NCI-H1105 treated with DMSO at 0.1 percent for 48 hours (cell line): ENCODE measurements at regions not wholly inside any gene's neighbourhood (a gene's known extent, or its start where the extent isn't known, plus 50 kb on each side); places are given as distances from the start of the nearest gene placed in this dataset.
"Not testable (repeated sequence)": the region's sequence is repeated elsewhere in the genome, so short reads cannot be mapped to it uniquely, and the experiment has no call there.

Experiments used
- DNase-seq: peaks from one replicate; lab custom pipeline; 2025; lab: John Stamatoyannopoulos, UW

DNA sequence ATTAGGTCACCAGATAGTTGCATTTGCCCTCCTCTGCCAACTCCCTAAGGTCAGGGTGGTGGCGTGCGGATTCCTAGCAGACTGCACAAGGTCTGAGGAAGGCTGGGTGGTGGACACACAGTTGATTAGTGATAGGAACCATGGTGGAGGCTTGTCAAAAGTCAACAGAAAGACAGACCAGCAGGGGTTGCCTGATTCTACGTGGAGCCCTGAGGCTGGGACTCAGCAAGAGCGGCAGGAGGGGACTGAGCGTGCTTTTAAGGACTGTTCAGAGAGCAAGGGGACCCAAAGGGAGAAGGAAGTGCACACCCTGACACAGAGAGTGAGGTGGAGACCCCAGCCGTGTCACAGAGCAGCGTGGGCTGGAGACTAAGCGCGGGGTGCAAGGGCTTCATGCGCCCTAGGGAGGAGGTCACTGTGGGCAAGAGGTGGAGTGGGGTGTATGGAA is 513.2 kb downstream of the RNF144A start:
- DNase-seq: no peak

DNA sequence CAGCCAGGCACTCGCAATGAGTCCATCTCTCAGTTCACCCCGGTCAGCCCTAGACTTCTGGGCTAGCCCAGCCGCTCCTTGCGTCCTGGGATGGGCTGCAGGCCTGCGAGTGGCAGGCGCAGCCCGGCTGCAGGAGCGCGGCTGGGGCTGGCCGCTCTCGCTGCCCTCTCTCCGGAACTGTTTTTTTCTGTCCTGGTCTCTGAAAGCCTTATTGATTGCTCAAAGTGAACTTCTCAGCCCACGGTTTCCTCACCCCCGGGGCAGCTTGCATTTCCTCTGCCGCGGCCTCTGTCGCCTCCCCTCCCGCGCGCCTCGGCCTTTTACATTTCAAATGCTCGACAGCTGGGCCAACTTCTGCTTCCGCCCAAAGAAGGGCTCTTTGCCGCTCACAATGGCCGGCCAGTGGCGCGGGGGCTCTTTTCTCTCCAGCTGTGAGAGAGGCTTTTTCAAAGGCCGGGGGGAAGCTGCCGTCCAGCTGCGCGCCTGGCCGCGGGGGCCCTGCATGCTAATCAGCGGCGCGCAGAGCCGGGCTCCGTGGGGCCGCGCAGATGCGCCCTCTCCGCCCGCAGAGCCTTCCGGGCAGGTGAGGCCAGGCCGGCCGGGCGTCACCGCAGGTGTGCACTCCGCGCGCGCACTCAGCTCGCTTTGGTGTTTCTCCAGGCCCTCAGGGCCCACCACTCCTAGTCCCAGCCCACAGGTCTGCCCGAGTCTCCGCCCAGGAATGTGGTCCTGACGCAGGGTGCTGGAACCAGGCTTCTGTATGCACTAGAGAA is 513.8 kb downstream of the RNF144A start:
- DNase-seq: no peak

DNA sequence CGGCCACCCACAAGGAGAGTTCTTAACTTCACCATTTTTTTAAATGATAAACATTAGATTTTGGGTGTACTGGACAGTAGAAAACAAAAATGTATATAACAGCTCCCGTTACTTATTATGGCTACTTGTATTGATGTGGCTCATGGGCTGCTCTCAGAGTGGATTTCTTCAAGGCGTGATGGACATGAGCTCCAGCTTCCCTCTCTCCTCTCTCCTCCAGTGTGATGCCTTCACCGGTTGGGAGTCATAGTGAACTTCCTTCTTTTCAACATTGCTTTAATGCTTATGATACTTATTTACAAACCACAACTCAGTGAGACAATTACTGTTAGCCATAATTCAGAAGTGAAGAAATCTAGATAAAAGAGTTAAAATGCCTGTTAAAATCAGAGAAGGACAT is 515.2 kb downstream of the RNF144A start:
- no peak for DNase-seq

DNA sequence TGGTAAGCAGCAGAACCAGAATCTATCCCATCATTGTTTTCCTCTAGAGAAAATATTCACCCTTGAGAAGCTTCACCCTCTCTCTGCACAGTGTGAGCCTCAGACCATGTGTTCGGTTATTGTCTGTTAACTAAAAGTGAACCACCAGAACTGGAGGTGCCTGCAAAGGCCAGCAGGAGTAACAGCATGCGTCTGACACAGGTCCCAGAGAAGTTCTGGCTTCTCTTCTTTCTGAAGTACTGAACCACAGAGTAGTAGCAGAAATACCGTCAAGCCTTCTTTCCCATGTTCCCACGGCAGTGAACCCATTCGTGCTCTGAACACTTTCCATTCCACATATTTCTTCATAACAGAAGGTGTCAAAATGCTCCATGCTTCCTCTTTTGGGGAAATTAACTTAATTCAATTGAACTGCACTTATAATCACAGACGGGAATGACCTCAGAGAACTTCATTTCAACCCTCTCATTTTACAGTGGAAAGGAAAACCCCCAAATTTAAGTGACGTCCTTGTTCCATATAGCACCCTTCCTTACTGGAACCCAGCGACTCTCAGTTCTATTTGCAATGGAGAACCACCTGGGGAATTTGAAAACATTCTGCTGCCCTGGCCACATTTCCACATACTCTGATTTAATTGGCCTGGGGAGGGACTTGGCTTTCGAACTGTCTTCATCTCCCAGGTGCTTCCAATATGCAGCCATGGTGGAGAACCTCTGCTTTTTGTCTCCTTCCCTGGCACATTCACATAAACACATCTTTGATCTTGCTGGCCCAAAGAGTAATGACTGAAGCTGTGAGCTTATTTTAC is 519.1 kb downstream of the RNF144A start:
- DNase-seq: no peak

DNA sequence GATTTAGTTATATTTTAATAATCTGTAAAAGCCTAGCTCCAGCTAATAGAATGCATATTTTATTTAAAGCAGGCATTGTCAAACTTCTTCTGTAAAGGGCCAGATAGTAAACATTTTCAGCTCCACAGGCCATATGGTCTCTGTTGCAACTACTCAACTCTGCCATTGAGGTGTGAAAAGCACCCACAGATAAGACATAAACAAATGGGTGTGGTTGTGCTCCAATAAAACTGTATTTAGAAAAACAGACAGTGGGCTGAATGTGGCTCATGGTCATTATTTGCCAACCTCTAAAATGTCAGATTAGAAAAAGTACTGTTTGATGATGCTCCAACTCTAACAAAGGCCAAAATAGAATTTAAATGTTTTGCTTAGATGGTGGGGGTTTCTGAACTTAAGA is 519.9 kb downstream of the RNF144A start:
- no peak for DNase-seq

DNA sequence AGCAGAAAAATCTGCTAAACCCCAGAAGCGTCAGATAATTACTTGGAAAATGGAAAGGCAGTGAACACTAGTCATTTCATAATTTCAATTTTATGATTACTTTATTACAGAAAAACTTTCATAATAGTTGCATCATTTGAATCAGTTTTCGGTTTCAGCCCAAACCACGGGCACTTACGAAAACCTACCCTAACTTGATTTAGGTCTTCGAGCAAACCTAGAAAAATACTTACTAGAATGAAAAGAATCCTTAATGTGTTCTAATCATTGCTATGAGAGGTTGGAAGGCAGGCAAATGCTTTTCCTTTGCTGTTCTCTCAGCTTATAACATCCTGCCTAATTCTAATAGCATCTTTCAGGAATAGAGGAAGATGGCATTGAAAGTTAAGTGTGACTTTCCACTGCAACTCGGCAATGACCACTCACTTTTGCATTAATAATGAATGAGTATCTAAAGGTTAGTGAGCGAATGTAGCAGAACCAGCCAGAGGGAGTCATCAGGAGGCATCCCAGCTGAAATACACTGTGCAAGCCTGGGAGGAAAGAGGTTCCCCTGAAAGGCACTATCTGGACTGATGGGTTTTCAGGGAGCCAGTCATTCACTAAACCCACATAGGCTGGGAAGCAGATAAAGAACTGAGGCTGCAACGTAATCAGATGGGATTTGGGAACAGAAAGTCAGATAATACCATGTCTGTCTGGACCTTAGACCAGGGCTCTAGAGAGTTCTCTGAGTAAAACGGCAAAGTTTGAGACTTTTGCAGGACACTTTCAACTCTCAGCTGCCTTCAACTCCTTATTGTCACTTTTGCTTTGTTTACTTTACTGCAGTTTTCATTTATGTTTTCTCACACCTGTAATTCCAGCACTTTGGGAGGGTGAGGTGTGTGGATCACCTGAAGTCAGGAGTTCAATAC is 520.8 kb downstream of the RNF144A start:
- no peak for DNase-seq

DNA sequence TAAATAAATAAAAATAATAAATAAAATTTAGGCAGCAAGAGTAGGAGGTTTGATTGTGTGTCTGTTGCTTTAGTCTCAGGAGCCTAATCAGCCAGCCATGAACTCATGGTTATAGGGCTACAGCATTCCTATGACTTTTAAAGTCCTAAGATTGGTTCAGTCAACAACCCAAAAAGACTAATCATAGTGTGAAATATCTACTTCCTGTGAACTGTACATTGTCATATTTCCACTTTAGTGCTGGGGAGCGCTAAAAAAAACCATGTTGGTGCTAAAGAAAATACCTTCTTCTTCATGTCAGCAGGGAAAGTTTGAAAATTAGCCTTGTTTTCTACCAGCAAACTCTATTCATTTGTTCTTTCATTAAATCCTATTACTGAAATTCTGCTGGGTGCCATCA is 521.6 kb downstream of the RNF144A start:
- no peak for DNase-seq

DNA sequence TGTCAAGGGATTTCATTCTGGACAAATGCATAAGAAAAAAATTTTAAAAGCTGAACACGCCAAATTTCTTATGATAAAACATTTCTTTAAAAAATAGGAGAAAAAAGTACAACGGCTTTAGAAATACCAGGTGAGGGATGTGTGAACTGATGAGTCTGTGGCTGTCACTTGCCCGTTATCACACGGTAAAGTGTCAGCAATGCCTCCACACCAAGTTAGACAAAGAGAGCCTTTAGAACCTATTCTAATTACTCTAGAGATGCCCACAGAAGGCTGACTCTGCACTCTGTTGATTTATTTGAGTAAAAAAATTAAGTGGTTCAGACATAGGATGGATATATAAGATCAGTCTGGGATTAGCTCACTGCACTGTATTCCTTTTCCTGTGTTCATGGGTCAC is 523.8 kb downstream of the RNF144A start:
- no peak for DNase-seq

DNA sequence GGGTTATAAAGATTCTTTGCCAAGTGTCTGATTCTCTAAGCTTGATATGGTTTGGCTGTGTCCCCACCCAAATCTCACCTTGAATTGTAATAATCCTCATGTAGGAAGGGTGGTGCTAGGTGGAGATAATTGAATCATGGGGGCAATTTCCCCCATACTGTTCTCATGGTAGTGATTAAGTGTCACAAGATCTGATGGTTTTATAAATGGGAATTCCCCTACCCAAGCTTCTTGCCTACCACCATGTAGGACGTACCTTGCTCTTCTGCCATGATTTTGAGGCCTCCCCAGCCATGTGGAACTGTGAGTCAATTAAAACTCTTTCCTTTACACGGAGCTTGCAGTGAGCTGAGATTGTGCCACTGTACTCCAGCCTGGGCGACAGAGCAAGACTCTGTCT is 524.6 kb downstream of the RNF144A start:
- DNase-seq: not testable (repeated sequence)

DNA sequence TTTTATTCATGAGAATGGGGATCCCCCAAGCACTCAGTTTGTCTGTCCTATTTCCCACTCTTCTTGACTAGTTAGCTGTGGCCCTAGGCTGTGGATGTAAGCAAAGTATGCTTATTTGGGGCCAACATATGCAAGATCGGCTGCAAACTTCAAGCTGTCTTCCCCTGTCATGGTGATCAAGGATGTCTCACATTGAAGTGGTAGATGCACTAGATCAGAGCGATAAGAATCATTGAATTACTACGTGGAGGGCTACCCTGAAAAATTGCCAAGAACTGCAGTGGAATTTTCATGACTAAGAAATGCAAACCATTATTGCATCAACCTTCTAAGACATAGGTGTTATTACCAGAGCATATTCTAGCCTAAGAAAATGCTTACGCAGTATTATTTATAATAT is 527.4 kb downstream of the RNF144A start:
- DNase-seq: no peak

DNA sequence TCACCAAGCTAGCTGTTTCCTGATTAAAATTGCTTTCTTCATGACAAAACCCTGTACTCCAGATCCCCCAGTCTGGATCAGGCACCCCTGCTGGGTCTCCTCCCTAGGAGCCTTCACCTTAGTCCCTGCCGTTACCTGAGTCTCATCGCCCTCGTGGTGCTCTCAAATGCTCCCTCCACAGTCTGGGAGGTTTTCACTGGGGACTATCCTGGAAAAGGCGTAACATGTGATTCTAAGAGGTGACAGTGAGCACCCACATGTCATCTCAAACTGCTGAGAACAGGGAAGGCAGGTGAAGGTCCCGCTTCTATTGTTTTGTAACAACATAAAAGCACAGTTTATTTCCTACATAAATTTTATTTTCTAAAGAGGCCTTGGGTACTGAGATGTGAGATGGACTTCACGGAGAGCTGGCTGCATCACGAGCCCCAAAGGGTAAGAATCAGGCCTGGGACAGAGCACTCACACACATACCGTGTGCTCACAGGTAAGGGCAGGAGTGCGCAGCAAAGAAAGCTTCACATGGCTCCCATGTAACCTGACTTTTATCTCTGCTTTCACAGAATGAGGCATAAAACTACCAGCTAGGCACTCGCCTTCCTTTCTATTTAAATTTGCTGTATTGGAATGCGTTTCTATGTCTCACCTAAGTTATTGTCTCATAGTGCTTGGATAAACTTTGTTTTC is 531.5 kb downstream of the RNF144A start:
- no peak for DNase-seq

DNA sequence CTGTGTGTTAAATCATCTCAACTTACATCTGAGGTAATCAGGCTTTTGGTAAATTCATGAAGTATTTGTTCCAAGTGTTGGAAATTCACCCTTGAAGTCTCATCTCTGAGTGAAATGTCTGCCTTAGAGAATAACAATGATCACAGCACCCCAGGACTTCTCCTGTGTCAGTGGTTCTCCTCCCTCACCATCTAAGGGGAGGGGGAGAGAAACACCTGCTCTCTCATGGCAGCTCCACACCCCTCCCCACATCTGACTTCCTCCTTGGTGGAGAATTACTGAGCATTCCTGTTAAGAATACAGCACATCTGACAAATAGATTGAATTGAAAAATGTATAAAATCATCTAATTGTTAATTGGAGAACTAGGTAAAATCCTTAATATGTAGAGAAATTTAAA is 532.1 kb downstream of the RNF144A start:
- DNase-seq: no peak

DNA sequence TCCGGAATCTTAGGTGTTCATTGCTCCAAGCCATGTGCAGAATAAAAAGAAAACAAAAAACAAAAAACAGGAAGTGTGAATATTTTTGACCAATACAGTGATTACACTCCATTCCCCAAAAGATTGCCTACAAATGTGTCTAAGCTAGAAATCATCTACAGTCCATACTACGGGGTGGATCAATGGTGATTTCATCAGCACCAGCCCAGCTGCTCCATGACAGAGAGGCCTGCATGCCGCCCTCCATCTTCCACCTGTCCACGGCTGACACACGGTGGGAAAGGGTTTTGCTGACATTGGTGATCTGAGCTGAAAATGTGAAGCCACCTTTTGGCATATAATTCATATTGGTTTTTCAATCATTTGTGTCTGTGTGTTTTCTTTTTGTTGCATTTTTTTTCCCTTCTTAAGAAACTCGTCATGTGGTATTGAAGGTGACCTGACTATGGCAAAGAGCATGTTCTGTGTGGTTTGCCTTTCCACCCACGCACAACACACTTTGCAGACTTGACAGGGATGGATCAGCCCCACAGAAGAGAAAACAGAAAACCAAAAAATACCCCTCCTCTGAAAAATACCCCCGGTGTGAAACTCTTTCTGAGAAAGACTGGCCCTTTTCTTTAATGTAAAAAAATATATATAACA is 533.1 kb downstream of the RNF144A start:
- no peak for DNase-seq

DNA sequence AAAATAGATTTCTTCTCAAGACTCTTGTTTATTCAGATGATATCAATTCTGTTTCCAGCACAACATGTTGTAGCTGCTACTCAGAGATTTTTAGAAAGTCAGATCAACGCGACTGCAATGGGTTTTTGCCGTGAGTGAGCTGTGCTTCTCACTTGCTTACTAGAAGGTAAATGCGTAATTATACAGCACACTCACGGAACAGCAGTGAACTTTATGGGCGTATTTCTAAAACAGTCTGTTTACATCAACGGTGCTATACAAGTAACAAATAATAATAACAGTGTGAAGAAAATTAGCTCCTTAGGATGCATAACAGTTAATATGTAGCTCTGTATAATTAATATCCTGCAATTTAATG is 533.6 kb downstream of the RNF144A start:
- no peak for DNase-seq

DNA sequence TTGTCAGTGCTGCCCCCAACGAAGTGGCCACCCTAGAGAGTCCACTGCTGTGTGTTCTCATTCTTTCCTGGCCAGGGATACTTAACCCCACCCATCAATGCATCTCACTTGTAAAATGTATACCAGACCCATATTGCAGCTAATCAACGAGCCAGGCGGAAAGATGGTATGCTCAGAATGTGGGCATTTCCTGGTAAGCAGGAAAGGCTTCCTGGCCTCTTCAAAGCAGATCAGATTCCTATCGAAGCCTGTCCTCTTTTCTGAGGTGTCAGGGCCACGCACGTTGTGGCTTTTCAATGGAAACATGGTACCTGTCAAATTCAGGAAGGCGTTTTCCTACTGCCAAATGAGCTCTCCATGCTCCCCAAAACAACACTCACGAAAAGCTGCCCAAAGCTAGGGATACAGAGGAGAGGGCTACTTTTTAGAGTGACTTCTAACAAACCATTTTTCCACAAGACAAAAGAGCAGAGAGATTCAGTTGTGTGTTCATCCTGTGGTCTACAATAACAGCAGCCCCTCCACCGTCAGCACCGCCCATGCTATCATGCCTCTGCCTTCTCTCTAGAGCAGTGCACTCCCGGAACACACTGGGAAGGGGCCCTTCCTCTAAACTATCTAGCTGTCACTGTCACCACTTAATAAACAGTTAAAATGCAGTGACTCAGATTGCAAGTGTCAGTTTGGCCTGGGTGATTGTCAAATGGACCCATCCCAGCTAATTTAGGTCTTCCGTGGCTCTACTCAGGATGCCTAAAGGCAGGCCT is 535.1 kb downstream of the RNF144A start:
- DNase-seq: no peak

DNA sequence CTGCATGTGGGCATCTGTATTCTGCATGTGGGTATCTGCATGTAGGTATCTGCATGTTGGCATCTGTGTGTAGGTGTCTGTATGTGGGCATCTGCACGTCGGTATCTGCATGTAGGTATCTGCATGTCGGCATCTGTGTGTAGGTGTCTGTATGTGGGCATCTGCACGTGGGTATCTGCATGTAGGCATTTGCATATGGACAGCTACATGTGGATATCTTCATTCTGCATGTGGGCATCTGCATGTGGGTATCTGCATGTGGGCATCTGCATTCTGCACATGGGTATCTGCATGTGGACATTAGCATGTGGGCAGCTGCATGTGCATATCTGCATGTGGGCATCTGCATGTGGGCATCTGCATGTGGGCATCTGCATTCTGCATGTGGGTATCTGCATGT is 537.4 kb downstream of the RNF144A start:
- DNase-seq: no peak

DNA sequence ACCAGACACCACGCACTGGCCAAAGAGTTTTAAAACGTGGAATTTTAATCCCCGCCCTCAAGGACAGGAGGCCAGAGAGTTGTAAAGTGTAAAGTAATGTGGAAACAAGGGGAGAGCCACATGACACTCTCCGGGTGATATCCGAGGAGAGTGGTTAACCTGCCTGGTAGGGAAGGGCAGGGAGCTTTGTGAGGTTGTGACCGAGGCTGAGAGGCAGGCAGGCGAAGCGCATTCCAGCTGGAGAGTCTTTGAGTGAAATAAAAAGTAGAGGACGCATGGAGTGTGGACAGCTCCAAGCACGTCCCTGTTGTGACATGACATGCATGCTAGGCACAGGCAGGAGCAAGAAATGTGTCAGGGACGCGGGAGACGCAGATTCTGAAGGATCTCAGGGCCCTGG is 539.5 kb downstream of the RNF144A start:
- DNase-seq: no peak

DNA sequence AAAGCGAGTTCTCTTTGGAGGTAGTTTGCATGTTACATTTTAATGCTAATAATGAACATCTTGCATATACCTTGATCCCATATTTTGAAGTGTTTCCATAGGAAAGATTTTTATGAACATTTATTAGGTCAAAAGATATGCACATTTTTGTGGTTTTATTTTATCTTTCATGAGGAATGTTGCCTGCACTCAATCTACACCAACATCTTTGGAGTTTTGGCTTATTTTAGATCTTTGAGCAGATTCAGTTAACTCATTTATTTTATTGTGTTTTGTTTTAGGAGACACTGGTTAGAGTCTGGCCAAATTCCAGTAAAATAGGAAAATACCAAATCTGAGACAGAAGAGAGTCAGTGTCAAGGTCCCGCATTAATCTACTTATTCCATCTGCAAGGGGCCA is 540.9 kb downstream of the RNF144A start:
- no peak for DNase-seq

DNA sequence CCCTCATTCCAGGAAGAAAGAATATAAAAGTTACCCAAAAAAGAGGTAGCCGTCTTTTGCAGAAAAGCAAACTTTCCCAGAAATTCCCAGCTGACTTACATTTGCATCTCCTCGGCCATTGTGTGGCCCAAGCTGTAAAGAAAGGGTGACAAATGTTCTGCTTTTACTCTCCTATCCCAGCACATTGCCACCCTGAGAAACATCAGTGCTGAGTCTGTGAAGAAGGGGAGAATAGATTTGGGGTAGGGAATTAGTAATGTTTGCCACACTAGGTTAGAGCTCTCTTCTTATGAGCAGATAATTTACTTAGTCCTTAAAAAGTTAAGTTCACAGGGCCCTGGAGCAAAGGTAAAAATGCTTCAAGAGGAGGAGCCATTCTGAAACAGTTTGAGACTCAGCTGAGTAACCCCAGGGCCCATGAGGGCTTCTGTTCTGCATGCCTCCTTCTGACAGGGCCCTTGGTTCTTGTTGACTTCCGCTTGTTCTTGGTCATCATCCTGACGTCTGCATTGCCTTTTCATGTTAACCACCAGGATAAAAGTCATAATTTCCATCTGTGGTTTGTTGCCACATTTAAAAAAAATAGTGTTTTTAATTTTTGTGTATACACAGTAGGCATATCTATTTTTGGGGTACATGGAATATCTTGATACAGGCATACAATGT is 550.7 kb downstream of the RNF144A start:
- no peak for DNase-seq

DNA sequence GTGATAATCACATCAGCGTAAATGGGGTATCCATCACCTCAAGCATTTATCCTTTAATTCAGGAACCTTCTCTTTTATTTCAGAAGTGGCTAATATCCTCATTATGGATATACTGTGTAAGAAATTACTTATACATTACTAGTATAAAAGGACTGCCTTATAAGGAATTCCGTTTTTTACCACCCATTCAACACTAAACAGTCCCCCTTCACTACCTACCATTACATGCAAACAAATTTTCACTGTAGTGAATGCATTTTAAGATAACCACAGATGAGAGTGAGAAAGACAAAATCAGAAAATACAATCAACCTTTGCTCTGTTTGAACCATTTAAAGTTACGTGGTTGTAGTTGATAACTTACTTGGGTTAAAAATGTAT is 551.2 kb downstream of the RNF144A start:
- no peak for DNase-seq
